GM12892 (cell line): ENCODE measurements at regions not wholly inside any gene's neighbourhood (a gene's known extent, or its start where the extent isn't known, plus 50 kb on each side); places are given as distances from the start of the nearest gene placed in this dataset.

Source experiments
- POLR2A ChIP-seq: IDR thresholded peaks from 2 replicates; pipeline ENCODE4 v1.6.1; 2011; ENCODE audit warnings: low read depth, low read length, control low read depth
- POLR2AphosphoS5 ChIP-seq: IDR thresholded peaks from 2 replicates; pipeline ENCODE4 v1.6.1; 2011; ENCODE audit warnings: low read depth, low read length, control low read depth
- TAF1 ChIP-seq: IDR thresholded peaks from 2 replicates; pipeline ENCODE4 v1.6.1; 2011; ENCODE audit warnings: low read depth, mild to moderate bottlenecking, control low read depth, low read length, borderline replicate concordance

GRCh38 chr4:83662204-83662603 is 126.3 kb downstream of the GPAT3 start:
- TF ChIP-seq POLR2AphosphoS5: no peak
- no peak for TF ChIP-seq POLR2A
- TF ChIP-seq TAF1: no peak
